Astrocyte of the spinal cord (primary cell): ENCODE measurements at regions not wholly inside any gene's neighbourhood (a gene's known extent, or its start where the extent isn't known, plus 50 kb on each side); places are given as distances from the start of the nearest gene placed in this dataset.

Source experiments
- DNase-seq: peaks from one replicate; pipeline ENCODE4 v3.0.0; 2011; ENCODE audit warnings: low read depth, low spot score
- H3K4me3 ChIP-seq: 2 replicates; pipeline ENCODE4 v1.5.1; 2011; ENCODE audit warnings: low read depth, mild to moderate bottlenecking, low read length, moderate library complexity
- CTCF ChIP-seq: IDR thresholded peaks from 2 replicates; pipeline ENCODE4 v1.5.1; 2012; ENCODE audit warnings: low read depth, mild to moderate bottlenecking, low read length, inconsistent platforms
- in situ Hi-C: cut with HindIII; loops from 2 replicates; pipeline ENCODE4 v1.10.0; 2017; ENCODE audit warnings: low sequenced_read_pairs

GRCh38 chr17:52306314-52306713 is 147.8 kb upstream of the CA10 start:
- no peak overlapping the region for H3K4me3 ChIP-seq
- no peak for TF ChIP-seq CTCF
- in situ Hi-C loops, result no loop called here
- no peak for DNase-seq

GRCh38 chr17:52298881-52299280 is 140.4 kb upstream of the CA10 start:
- no peak for DNase-seq
- in situ Hi-C loops, result no loop called here
- no peak for TF ChIP-seq CTCF
- no peak overlapping the region for H3K4me3 ChIP-seq

- in situ Hi-C loops, result no loop called here
- no peak overlapping the region for H3K4me3 ChIP-seq
- DNase-seq, result no peak
- TF ChIP-seq CTCF, result no peak
These were observed 138.9 kb upstream of the CA10 start for GRCh38 chr17:52297230-52298010.

GRCh38 chr17:52294301-52294700 is 135.8 kb upstream of the CA10 start:
- DNase-seq, result no peak
- in situ Hi-C loops, result no loop called here
- no peak for TF ChIP-seq CTCF
- no peak overlapping the region for H3K4me3 ChIP-seq

- no peak overlapping the region for H3K4me3 ChIP-seq
- no peak for DNase-seq
- in situ Hi-C loops, result no loop called here
- TF ChIP-seq CTCF, result no peak
These were observed 129.1 kb upstream of the CA10 start for GRCh38 chr17:52287611-52288010.

- DNase-seq, result no peak
- no peak for TF ChIP-seq CTCF
- in situ Hi-C loops, result no loop called here
- H3K4me3 ChIP-seq, result no peak overlapping the region
These were observed 125.4 kb upstream of the CA10 start for GRCh38 chr17:52283872-52284271.
